ENCODE measurements at regions not wholly inside any gene's neighbourhood (a gene's known extent, or its start where the extent isn't known, plus 50 kb on each side); places are given as distances from the start of the nearest gene placed in this dataset.
A peak's percentile ranks its signal among the peaks of the same experiment; 100 is the strongest.
"Not testable (repeated sequence)": the region's sequence is repeated elsewhere in the genome, so short reads cannot be mapped to it uniquely, and the experiment has no call there.

- DNase-seq (ENCODE audit: extremely low read depth in 1 of 11, low read depth in 9 of 11, low spot score in 4 of 11), result no peak
Measured at GRCh38 chr2:160826496-160826895, 332.9 kb upstream of the RBMS1 start.

DNA sequence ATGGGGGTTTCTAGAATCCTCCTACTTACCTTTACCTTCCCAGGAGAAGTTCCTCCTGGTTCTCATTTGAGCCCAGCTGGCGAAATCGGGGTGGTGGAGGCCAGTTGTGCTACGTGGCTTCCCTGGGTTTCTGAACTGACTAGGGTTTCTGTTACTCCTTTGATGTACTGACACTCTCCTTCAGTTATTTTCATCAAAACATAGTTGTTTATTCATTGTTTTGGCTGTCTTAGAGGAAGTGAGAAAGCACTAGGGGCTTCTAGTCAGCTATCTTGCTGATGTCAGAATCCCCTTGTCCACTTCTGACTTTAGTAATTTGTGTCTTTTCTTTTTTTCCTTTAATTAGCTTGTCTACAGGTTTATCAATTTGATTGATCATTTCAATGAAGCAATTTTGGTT is 332.2 kb upstream of the TANK start:
- no peak for DNase-seq (ENCODE audit: extremely low read depth in 1 of 11, low read depth in 9 of 11, low spot score in 4 of 11)

- DNase-seq (ENCODE audit: extremely low read depth in 1 of 11, low read depth in 9 of 11, low spot score in 4 of 11), result not testable (repeated sequence)
Measured at GRCh38 chr2:160832381-160832780, 327.8 kb upstream of the TANK start.

- DNase-seq (ENCODE audit: extremely low read depth in 1 of 11, low read depth in 9 of 11, low spot score in 4 of 11), result no peak
Measured at GRCh38 chr2:160835166-160835565, 325.1 kb upstream of the TANK start.

DNA sequence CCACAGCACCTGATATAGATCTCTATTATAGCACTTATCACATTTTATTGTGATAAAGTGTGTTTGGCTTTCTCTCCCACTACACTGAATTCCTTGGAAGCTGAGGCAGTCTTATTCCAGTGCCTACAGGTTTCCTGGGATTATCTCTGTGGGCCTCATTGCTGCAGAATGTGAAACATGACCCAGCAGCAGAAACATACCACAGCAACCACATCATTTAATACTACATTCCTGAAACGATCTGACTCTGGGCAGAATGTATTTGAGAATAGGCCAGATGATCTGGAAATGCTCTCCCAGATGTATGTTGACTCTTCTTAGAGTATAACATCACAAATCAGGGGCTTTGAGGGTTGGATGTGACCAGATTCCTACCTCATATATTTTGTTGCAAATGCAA is 323.5 kb upstream of the TANK start:
- DNase-seq (ENCODE audit: extremely low read depth in 1 of 11, low read depth in 9 of 11, low spot score in 4 of 11), result no peak

DNA sequence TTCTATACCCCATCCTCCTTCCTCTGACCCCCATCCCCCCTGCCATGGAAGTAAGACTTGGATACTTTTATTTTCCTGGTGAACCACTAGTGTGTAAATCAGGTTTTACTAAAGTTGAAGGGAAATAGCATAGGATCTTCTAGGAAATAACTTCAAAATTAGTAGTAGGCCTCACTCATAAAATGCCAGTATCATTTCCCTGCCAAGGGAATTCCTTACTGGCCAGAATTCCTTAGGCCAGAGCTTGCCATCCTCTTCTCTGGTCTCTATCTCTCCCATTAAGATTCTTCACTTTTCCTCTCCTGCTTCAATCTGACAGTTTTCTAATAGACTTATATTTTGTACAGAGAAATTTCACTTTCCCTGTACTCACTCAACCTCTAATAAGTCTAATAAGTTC is 322.8 kb upstream of the TANK start:
- no peak for DNase-seq (ENCODE audit: extremely low read depth in 1 of 11, low read depth in 9 of 11, low spot score in 4 of 11)

DNA sequence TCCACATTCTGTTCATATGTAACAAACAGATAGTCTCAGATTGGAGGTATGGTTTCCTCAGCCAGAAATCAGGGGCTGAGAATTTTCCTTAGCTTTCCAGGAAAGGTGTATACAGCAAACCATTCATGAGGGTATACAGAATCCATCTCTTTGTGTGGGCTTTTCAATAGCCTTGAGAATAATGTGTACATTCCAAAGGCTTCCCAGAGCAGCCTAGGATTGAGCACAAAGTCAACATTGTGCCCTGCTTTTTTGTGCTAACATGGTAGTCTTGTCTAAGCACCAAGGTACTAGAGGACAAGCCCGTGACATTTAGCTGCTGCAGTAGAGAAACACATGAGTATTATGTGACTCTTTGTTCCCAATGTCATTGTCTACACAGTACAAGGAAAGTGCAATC is 322.1 kb upstream of the TANK start:
- DNase-seq (ENCODE audit: extremely low read depth in 1 of 11, low read depth in 9 of 11, low spot score in 4 of 11), result no peak

- no peak for DNase-seq (ENCODE audit: extremely low read depth in 1 of 11, low read depth in 9 of 11, low spot score in 4 of 11)
Measured at GRCh38 chr2:160838691-160839090, 321.5 kb upstream of the TANK start.

- no peak for DNase-seq (ENCODE audit: extremely low read depth in 1 of 11, low read depth in 9 of 11, low spot score in 4 of 11)
Measured at GRCh38 chr2:160842286-160842685, 317.9 kb upstream of the TANK start.

DNA sequence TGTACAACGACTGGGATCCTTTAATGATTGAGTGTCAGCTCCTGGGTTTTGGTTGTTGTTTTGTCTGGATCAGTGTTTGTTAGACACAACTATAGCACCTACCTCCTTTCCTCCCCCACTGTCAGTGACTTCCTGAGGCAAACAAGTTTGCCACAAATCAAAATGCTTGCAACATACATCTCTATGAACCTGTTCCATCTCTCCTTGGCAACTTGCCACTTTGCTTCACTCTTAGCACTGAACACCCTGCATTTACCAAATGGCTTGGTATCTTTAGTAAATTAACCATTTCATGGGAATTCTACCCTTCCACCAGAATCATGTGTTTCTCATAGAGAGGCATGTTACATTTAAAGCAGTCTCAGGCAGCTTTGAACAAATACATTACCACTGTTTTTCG is 301.1 kb upstream of the TANK start:
- DNase-seq (ENCODE audit: extremely low read depth in 1 of 11, low read depth in 9 of 11, low spot score in 4 of 11), result no peak

GRCh38 chr2:160862226-160862625 is 298.0 kb upstream of the TANK start:
- no peak for DNase-seq (ENCODE audit: extremely low read depth in 1 of 11, low read depth in 9 of 11, low spot score in 4 of 11)

GRCh38 chr2:160868891-160869290 is 291.3 kb upstream of the TANK start:
- DNase-seq (ENCODE audit: extremely low read depth in 1 of 11, low read depth in 9 of 11, low spot score in 4 of 11), result no peak

DNA sequence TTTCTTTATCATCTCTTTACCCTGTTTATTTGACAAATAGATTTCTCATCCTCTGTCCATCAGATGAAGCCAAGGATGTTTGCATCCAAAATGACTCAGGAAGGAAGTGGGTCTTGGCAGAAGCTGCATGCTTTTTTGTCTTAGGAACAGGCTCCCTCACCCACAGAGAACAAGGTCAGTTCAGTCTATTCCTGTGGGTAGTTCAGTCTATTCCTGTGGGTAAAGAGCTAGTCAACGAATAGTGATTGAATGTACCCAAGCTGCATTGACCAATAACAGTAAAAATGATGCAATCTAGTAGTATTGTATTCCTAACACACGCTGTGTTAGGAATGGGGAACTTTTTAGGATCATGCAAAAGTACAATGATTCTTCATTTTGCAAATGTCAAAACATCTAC is 290.8 kb upstream of the TANK start:
- no peak for DNase-seq (ENCODE audit: extremely low read depth in 1 of 11, low read depth in 9 of 11, low spot score in 4 of 11)

- DNase-seq (ENCODE audit: extremely low read depth in 1 of 11, low read depth in 9 of 11, low spot score in 4 of 11), result peak in 8 of 11 donors; percentile 8 to 44 (median 26)
Measured at GRCh38 chr2:160870729-160871465, 289.3 kb upstream of the TANK start.

DNA sequence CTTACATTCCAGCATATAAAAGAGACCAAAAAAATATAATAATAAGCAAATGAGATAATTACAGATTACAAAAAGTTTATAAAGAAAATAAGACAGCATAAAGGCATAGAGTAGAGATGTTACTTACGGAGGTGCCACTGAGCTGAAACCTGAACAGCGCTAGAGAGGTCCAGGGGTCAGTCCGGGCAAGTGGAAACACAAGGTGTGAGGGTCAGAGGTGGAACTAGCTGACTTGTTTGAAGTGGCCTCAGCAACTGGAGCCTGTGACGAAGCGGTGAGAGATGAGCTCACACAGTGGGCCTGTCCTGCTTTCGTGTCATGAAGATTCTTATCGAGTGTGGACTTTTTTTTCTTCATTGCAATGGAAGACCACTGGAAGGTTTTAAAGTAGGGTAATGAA is 288.3 kb upstream of the TANK start:
- no peak for DNase-seq (ENCODE audit: extremely low read depth in 1 of 11, low read depth in 9 of 11, low spot score in 4 of 11)

GRCh38 chr2:160876029-160876428 is 284.2 kb upstream of the TANK start:
- DNase-seq (ENCODE audit: extremely low read depth in 1 of 11, low read depth in 9 of 11, low spot score in 4 of 11), result no peak

- no peak for DNase-seq (ENCODE audit: extremely low read depth in 1 of 11, low read depth in 9 of 11, low spot score in 4 of 11)
Measured at GRCh38 chr2:160876765-160877164, 283.5 kb upstream of the TANK start.

DNA sequence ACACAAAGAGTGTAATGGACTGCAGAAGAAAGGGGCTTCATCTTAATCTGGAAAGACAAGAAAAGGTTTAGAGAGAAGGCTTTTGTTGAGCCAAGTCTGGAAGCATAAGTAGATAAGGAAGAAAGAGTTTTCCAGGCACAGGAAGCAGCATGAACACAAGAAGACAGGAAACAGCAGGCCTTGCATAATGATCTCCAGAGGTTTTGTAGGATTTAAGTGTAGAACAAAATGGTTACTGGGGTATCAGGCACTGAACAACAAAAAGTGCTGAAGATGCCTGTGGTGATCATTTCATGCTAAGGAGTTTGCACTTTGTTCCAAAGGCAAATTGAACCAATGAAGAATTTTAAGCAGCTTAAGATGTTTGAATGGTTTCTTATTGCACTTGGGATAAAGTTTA is 281.6 kb upstream of the TANK start:
- no peak for DNase-seq (ENCODE audit: extremely low read depth in 1 of 11, low read depth in 9 of 11, low spot score in 4 of 11)

GRCh38 chr2:160882906-160883305 is 277.3 kb upstream of the TANK start:
- DNase-seq (ENCODE audit: extremely low read depth in 1 of 11, low read depth in 9 of 11, low spot score in 4 of 11), result no peak

DNA sequence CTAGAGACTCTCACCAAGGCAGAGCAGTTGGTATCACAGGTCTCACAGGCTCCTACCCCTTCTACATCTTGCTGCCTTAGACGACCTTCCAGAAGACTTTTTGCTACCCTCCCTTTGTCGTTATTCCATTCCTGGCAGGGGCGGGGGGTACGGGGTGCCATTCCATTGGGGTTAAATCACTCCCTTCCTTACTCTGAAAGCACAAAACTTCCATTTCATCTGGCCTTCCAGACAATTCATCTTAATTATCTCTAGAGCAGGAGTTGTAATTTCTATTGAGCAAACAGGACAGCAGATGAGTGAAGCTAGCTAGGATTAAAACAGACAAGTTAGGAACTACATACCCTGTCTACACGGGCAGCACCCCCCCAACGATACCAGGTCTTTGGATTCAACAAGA is 276.2 kb upstream of the TANK start:
- DNase-seq (ENCODE audit: extremely low read depth in 1 of 11, low read depth in 9 of 11, low spot score in 4 of 11), result no peak

DNA sequence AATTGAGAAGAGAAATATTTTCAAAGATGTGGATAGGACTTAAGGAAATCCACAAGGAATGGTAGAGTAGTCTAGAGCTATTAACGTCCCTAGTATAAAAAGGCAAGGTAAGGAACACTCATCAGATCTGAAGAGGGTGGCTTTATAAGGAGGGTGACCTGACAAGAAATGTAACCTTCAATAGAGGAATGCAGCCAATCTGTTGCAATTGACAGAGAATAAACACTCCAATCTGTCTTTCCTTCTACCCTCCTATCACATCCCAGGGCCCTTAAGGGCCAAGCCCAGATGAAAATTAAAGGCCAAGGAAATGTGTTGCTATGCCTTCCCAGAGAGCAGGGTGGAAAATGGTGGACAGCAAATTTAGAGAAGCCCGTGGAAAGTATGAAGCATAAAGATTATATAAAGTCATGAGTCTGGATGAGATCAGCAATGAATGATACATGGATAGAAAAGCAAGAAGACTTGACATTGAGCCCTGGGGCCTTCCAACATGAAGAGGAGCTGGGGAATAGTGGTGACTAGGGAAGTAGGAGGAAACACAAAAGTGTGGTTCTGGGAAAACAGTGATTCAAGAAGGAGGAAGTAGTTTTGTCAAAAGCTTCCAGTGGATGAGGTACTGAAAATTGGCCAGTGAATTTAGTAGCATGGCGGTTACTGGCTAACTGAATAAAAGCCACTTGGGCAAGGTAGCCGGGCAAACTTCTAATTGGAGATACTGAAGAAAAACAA is 270.6 kb upstream of the TANK start:
- DNase-seq (ENCODE audit: extremely low read depth in 1 of 11, low read depth in 9 of 11, low spot score in 4 of 11), result no peak
